Activated CD8-positive, alpha-beta memory T cell treated with anti-CD3 and anti-CD28 coated beads, Interleukin-2, amount 10 ng/mL, durations not matched to agents 7 days and 5 days (primary cell): ENCODE measurements at regions not wholly inside any gene's neighbourhood (a gene's known extent, or its start where the extent isn't known, plus 50 kb on each side); places are given as distances from the start of the nearest gene placed in this dataset.

Source experiments
- ATAC-seq: fragments of 150-1000 bp; cut with Tn5 transposase; one replicate; pipeline ENCODE4 v1.10.0; 2021; ENCODE audit warnings: moderate library complexity
- CTCF ChIA-PET: fragments of 350-600 bp; sonication (Branson Sonifier 250); formaldehyde crosslinking; loops from one replicate; lab custom pipeline; 2021; ENCODE audit warnings: antibody characterized with exemption; lab: Charles Lee
- DNase-seq: peaks from one replicate; pipeline ENCODE4 v3.0.0-alpha.2; 2020
- H3K27ac Mint-ChIP-seq: one replicate; pipeline ENCODE4 v1.8.0; 2021; ENCODE audit warnings: mild to moderate bottlenecking, mixed read lengths
- H3K27me3 Mint-ChIP-seq: one replicate; pipeline ENCODE4 v1.8.0; 2021; ENCODE audit warnings: mixed read lengths
- H3K36me3 Mint-ChIP-seq: one replicate; pipeline ENCODE4 v1.8.0; 2021; ENCODE audit warnings: mild to moderate bottlenecking, mixed read lengths
- H3K4me1 Mint-ChIP-seq: one replicate; pipeline ENCODE4 v1.8.0; 2021; ENCODE audit warnings: mixed read lengths
- H3K4me3 Mint-ChIP-seq: one replicate; pipeline ENCODE4 v1.8.0; 2021; ENCODE audit warnings: mild to moderate bottlenecking, moderate library complexity, mixed read lengths
- H3K9me3 Mint-ChIP-seq: one replicate; pipeline ENCODE4 v1.8.0; 2022; ENCODE audit warnings: low read depth, mixed read lengths

DNA sequence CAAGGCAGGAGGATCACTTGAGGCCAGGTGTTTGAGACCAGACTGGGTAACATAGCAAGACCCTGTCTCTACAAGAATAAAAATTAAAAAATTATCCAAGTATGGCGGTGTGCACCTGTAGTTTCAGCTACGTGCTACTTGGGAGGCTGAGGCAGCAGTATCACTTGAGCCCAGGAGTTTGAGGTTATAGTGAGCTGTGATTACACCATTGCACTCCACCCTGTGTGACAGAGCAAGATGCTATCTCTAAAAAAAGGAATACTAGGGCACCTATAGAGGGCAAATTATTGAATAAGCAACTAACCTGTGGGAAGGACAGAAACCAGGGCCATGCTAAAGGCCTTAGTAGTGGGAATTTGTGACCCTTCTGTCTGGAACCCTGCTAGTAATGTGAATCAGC, 86.1 kb downstream of the TENT5C start:
- Mint-ChIP-seq H3K9me3 (no peaks in the 10 kb centered on the region), H3K4me1 (peaks cover 31% of the 10 kb centered on the region), H3K27me3 (peaks cover 18% of the 10 kb centered on the region), H3K36me3 (no peaks in the 10 kb centered on the region), H3K4me3 (no peak overlapping the region), H3K27ac (no peak overlapping the region)
- no peak for ATAC-seq
- DNase-seq = no peak
- CTCF ChIA-PET = no interaction called here

DNA sequence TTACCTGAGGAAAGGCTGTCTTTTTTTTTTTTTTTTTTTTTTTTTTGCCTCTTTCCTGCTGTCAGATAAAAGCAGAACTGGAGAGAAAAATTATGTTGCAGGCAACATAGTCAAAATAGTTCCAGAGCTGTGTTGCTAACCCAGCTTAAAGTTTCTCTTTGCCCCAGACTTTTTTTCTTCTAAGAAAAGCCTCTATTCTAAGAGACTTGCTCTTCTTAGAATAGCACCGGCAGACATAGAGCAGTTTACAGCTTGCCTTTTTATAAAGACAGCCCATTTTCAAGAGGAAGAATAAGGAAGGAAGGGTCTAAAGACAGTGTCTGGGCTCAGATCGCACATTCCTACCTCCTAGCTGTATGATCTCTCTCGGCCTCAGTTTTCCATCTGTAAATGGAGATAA, 88.7 kb downstream of the TENT5C start:
- Mint-ChIP-seq H3K4me1 (peaks cover 37% of the 10 kb centered on the region), H3K4me3 (no peak overlapping the region), H3K9me3 (no peaks in the 10 kb centered on the region), H3K27me3 (peaks cover 10% of the 10 kb centered on the region), H3K36me3 (no peaks in the 10 kb centered on the region), H3K27ac (peak overlapping the region; percentile 77)
- no peak for DNase-seq
- CTCF ChIA-PET = interaction anchor here (0.9 to 2.8 kb wide), 9 partner anchors 18 to 160 kb away, joined by 3 to 17 read pairs (median 5); no protein-coding TSS in a partner anchor
- ATAC-seq = peak; percentile 86

DNA sequence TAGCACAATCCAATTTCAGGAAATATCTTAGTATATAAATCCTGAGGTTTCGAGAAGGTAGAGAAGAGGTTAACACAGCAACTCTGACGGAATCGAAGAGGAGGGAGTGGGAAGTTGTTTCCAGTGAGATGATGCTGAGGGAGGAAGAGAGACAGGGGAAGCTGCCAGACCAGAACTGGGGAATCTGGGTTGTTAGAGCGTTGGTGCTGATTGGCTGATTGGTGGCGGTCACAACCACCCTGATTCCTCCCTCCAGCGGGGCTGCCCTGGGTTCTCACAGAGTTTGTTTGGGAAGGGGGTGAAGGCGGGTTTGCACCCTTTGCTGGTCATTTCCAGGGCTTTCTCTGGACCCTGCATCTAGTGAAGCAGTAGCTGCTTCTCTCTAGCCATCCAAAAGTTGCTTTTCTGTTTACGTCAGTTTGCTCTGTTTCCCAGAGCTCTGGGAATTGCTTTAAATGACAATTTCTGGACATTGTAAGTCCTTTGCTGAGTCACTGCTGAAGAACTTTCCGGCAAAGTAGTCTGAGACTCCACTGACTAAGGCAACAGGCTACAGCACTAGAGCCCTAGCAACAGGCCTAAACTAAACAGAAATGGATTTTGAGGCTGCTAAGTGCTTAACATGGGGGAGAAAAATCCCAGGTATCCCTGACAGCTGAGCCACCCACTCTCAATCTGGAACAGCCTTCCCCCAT, 90.1 kb downstream of the TENT5C start:
- Mint-ChIP-seq H3K27me3 (peaks cover 9% of the 10 kb centered on the region), H3K9me3 (no peaks in the 10 kb centered on the region), H3K4me3 (no peak overlapping the region), H3K4me1 (peaks cover 33% of the 10 kb centered on the region), H3K36me3 (no peaks in the 10 kb centered on the region), H3K27ac (no peak overlapping the region)
- no peak for ATAC-seq
- CTCF ChIA-PET = interaction anchor here (1.0 to 3.2 kb wide), 5 partner anchors 9 to 184 kb away, joined by 3 to 17 read pairs (median 4); no protein-coding TSS in a partner anchor
- DNase-seq = no peak

DNA sequence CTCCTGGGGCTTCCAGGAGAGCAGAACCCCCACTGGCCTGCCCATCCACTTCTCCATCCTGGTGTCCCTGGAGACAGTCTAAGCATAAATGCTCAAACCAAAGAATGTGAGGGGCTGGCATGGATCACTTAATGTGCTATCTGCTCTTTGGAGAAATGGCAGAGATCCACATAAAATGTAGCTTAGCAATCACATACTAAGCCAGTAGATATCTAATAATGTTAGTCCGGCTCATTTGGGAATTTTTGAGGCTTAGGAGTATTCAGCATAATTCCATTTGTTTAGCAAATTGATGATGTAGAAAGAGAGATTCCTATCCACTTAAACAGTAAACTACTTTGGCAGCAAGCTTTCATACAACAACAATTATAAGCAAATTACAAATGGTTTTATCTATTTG, 90.7 kb downstream of the TENT5C start:
- no peak for ATAC-seq
- no peak for DNase-seq
- H3K27me3 Mint-ChIP-seq = peaks cover 4% of the 10 kb centered on the region
- no peaks in the 10 kb centered on the region for H3K9me3 Mint-ChIP-seq
- H3K4me3 Mint-ChIP-seq = no peak overlapping the region
- no peak overlapping the region for H3K27ac Mint-ChIP-seq
- CTCF ChIA-PET = interaction anchor here (1.0 to 3.2 kb wide), 6 partner anchors 10 to 185 kb away, joined by 3 to 13 read pairs (median 4); no protein-coding TSS in a partner anchor
- H3K36me3 Mint-ChIP-seq = no peaks in the 10 kb centered on the region
- peaks cover 33% of the 10 kb centered on the region for H3K4me1 Mint-ChIP-seq

DNA sequence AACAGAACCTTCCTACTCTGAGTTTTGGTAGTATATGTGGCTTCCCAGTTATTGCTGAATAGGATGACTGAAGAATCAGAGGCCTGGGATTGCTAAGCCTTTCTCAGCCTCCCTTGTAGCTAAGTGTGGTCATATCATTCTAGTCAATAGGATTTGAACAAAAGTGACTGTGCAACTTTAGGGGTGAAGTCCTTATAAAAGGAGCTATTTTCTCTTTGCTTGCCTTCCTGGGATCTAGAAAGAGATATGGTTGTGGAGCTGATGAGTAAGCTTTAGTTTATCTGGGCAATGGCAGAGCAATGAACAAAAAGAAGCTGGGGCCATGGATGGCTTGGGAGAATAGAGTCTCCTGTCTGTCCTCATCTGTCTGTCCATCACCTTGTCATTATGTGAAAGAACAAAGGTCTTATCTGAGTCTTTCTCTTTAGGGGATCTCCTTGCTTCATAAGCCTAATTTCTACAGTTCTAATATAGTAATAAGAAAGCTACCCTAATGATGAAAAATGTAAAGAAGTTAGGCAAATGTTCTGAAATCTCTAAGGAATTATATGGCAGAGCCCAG, 91.5 kb downstream of the TENT5C start:
- no peak overlapping the region for H3K4me3 Mint-ChIP-seq
- peaks cover 4% of the 10 kb centered on the region for H3K27me3 Mint-ChIP-seq
- CTCF ChIA-PET = interaction anchor here (1.0 to 3.2 kb wide), 10 partner anchors 11 to 185 kb away, joined by 3 to 13 read pairs (median 4); no protein-coding TSS in a partner anchor
- peaks cover 34% of the 10 kb centered on the region for H3K4me1 Mint-ChIP-seq
- H3K9me3 Mint-ChIP-seq = no peaks in the 10 kb centered on the region
- ATAC-seq (no peak), DNase-seq (no peak)
- no peak overlapping the region for H3K27ac Mint-ChIP-seq
- H3K36me3 Mint-ChIP-seq = no peaks in the 10 kb centered on the region

DNA sequence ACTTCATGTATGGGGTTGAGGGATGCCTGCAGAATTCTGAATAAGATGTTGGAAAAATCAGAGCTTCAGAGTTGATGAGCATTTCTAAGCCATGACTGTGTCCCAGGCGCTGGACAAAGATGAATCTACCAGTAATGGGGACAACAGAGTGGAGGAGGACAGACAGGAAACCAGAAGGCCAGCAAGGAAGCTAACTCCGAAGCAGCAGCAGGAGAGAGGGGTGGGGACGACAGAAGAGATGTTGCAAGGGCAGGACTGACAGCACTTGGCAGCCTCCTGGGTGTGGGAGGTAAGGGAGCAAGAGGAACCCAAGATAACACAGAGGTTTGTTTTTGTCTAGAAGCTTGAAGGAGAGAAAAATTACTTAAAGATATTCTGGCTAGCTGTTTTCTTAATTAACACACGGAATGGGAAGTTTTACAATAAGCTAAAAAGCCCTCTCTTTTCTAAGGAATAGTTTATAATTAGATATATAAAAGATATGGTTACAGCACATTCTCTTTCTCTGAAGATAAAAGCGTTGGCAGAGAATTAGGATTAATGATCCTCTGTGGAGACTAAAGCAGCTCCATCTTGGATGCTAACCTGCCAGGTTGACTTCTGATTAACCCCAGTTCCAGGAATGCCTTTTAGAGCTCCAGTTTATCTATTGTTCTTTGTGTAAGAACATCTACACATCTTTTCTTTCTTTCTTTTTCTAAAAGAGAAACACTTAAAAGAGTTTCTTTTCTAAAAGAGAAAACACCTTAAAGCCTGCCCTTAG, 92.7 kb downstream of the TENT5C start:
- H3K27me3 Mint-ChIP-seq = peaks cover 4% of the 10 kb centered on the region
- DNase-seq (no peak), ATAC-seq (no peak)
- no peak overlapping the region for H3K4me3 Mint-ChIP-seq
- peaks cover 33% of the 10 kb centered on the region for H3K4me1 Mint-ChIP-seq
- no peak overlapping the region for H3K27ac Mint-ChIP-seq
- H3K9me3 Mint-ChIP-seq = no peaks in the 10 kb centered on the region
- CTCF ChIA-PET = interaction anchor here (0.8 to 3.2 kb wide), 6 partner anchors 13 to 165 kb away, joined by 3 to 13 read pairs (median 4); no protein-coding TSS in a partner anchor
- H3K36me3 Mint-ChIP-seq = no peaks in the 10 kb centered on the region

DNA sequence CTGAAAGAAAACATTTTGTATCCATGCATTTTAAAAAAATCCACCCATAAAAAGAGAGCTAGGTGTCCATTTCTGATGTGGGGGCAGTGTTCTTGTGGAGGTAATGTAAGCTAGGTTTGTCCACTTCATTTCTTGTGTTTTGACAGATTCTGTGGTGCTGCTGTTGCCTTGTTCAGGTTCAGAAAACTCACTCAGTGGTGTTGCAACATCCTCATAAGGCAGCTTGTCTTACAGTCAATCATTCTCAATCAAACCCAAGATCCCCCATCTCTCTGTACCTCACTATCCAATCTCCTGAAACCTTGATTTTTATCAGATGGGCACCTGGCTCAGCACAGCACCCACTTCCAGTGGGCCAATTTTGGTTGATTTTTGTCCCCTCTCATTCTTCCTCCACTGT, 94.1 kb downstream of the TENT5C start:
- H3K27me3 Mint-ChIP-seq = peaks cover 4% of the 10 kb centered on the region
- ATAC-seq (no peak), DNase-seq (no peak)
- no peaks in the 10 kb centered on the region for H3K9me3 Mint-ChIP-seq
- peaks cover 19% of the 10 kb centered on the region for H3K4me1 Mint-ChIP-seq
- H3K27ac Mint-ChIP-seq = no peak overlapping the region
- CTCF ChIA-PET = interaction anchor here (0.8 to 1.5 kb wide), 3 partner anchors 11 to 26 kb away, joined by 3 to 5 read pairs (median 3); no protein-coding TSS in a partner anchor
- H3K4me3 Mint-ChIP-seq = no peak overlapping the region
- no peaks in the 10 kb centered on the region for H3K36me3 Mint-ChIP-seq

DNA sequence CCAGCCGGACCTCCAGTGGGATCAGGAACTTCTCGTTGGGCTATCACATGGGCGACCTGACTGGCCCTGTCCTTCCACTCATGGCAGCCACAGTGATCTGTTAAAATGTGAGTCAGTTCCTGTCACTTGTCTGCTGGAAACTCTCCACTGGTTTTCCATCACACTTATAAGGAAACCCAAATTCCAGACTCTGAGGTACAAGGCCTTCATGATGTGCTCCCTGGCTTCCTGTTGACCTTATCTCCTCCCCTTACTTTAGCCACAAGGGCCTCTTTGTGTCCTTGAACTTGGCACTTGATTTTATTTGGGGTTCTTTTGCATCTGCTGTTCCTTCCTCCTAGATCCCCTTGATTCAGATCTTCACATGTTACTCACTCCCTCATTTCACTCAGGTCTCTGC, 96.8 kb downstream of the TENT5C start:
- DNase-seq = no peak
- Mint-ChIP-seq H3K36me3 (no peaks in the 10 kb centered on the region), H3K27ac (no peak overlapping the region), H3K4me3 (no peak overlapping the region), H3K9me3 (no peaks in the 10 kb centered on the region), H3K27me3 (peaks cover 4% of the 10 kb centered on the region), H3K4me1 (peaks cover 15% of the 10 kb centered on the region)
- CTCF ChIA-PET = interaction anchor here (1.1 kb wide), 1 partner anchor 9 kb away, joined by 3 read pairs; no protein-coding TSS in a partner anchor
- ATAC-seq = peak; percentile 23

DNA sequence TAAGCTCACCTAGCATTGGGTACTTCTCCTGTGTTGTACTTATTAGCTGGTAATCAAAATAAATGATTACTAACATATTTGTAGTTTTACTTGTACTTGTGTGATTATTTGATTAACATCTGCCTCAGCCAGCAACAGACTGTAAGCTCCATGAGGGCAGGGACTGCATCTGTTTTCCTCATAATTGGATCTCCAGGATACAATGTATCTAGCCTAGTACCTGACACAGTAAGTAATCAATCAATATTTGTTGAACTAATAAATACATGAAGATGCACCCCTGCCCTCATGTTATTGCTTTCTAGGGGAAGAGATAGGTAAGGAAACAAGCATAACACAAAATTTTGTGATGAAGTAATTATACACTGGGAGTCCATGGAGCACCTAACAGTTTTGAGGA, 101.5 kb downstream of the TENT5C start:
- H3K27me3 Mint-ChIP-seq = peaks cover 2% of the 10 kb centered on the region
- no peak for ATAC-seq
- no peak overlapping the region for H3K27ac Mint-ChIP-seq

DNA sequence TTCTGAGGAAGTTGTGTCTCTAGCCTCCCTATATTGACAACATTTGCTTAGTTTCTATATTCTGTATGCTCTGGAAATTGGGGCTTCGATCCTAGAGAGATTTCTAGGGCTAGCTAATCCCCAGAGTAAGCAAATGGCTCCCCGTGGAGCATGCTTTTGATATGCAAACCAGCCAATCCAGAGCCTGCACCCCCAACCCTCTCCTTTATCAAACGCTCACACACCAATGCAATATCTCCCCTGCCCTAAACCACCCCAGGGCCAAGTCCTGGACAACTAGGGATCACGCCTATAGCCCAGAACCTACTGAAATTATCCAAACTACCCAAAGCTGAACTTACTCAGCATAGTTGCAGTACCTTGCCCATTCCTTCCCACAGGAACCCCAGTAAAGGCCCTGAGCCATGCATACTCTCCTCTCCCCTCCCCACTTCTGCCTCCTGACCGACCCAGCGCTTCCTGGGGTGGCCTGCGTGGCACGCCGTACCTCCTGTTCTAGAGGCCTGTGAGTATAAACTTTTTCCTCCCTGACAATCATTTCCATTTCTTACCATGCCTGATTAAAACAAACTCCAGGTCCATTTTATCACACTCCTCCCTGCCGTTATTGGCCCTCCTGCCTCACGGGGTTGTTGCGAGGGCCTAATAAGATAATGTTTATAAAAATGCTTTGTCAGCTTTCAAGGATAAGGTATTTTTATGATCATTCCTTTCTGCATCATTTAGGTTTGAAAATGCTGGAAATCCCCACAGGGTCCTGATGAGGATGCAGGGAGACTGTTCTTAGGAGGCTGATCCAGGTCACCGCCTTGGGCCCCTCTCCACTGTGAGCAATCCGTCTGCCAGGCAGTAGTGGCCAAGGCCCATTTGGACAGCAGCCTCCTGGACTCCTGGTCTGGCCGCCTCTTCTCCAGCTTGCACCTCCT, 102.7 kb downstream of the TENT5C start:
- Mint-ChIP-seq H3K36me3 (no peaks in the 10 kb centered on the region), H3K9me3 (no peaks in the 10 kb centered on the region), H3K4me1 (peaks cover 2% of the 10 kb centered on the region), H3K27me3 (peaks cover 2% of the 10 kb centered on the region), H3K4me3 (no peak overlapping the region), H3K27ac (no peak overlapping the region)
- ATAC-seq = no peak
- CTCF ChIA-PET = no interaction called here
- no peak for DNase-seq

More for the DNA sequence above, 101.5 kb downstream of the TENT5C start:
- CTCF ChIA-PET = interaction anchor here (1.0 kb wide), 1 partner anchor 46 kb away, joined by 3 read pairs; no protein-coding TSS in a partner anchor
- no peak for DNase-seq
- no peaks in the 10 kb centered on the region for H3K9me3 Mint-ChIP-seq
- H3K4me1 Mint-ChIP-seq = peaks cover 8% of the 10 kb centered on the region
- H3K36me3 Mint-ChIP-seq = no peaks in the 10 kb centered on the region
- H3K4me3 Mint-ChIP-seq = no peak overlapping the region

DNA sequence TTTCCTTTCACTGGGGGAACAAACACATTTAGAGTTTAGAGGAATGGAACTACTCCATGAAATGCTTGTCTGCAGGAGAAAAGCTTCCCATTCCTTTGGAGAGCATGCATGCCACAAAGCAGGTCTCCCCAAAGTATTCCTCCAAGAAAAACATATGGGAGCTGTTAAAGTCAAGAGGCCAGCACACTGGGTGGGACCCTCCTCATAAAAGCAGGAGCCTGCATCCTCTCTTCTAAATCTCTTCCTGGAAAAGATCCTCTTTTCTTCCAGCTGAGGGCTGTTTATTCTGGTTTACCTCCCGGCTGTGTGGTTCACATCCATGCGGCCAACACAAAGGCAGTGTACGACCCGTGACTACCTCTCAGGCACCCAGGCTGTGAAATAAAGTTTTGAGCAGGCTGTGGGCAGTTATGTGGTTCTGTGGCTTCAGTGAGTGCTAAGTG, 103.4 kb downstream of the TENT5C start:
- H3K9me3 Mint-ChIP-seq = no peaks in the 10 kb centered on the region
- H3K36me3 Mint-ChIP-seq = no peaks in the 10 kb centered on the region
- H3K4me3 Mint-ChIP-seq = no peak overlapping the region
- H3K27me3 Mint-ChIP-seq = peaks cover 6% of the 10 kb centered on the region
- H3K27ac Mint-ChIP-seq = no peak overlapping the region
- ATAC-seq = no peak
- no peak for DNase-seq
- peaks cover 2% of the 10 kb centered on the region for H3K4me1 Mint-ChIP-seq
- CTCF ChIA-PET = interaction anchor here (4.0 kb wide), 1 partner anchor 45 kb away, joined by 17 read pairs; no protein-coding TSS in a partner anchor

DNA sequence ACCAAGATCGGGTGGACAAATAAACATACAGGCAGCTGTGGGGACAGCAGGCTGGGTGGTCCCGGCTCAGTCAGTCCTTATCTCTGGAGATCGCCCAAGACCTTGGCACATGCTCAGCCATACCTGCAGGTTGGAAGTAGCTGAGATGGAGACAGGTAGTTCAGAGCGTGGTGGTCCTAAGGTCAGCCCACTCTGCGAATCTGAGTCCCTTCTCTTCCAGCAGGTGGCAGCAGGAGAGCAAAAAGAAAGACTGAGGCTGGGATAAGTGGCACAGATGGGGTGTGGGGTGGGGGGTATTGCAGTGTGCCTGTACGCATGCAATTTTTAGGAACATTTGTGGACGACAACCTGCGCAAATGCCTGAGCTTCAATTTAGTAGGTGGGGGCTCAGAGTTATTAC, 104.9 kb downstream of the TENT5C start:
- ATAC-seq (no peak), DNase-seq (no peak)
- CTCF ChIA-PET = interaction anchor here (0.9 to 4.0 kb wide), 6 partner anchors 10 to 176 kb away, joined by 3 to 17 read pairs (median 4); no protein-coding TSS in a partner anchor
- H3K9me3 Mint-ChIP-seq = no peaks in the 10 kb centered on the region
- no peaks in the 10 kb centered on the region for H3K36me3 Mint-ChIP-seq
- peaks cover 6% of the 10 kb centered on the region for H3K27me3 Mint-ChIP-seq
- H3K4me3 Mint-ChIP-seq = no peak overlapping the region
- H3K4me1 Mint-ChIP-seq = peaks cover 2% of the 10 kb centered on the region
- no peak overlapping the region for H3K27ac Mint-ChIP-seq
